ENCODE measurements at regions not wholly inside any gene's neighbourhood (a gene's known extent, or its start where the extent isn't known, plus 50 kb on each side); places are given as distances from the start of the nearest gene placed in this dataset.
"Not testable (repeated sequence)": the region's sequence is repeated elsewhere in the genome, so short reads cannot be mapped to it uniquely, and the experiment has no call there.

DNA sequence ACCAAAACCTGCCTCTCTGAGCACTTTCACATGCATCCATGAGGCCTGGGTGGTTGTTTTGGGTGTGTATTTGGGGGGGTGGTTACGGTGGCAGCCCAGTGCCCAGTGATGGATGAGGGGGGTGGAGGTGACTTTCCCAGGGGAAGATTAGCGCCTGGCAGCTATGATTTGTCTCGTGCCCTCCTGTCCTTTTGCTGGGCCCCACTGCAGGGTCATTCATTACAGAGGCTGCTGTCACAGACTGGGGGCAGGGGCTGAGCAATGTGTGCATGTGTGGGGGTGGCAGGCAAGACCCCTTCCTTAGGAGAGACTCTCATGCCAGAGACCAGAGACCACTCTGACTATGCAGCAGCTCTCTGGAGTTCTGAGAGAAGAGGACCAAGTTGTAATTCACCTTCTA lies 93.7 kb downstream of the MRM1 start:
- DNase-seq (ENCODE audit: low read depth in 1 of 2, low spot score in 1 of 2), result no peak

DNA sequence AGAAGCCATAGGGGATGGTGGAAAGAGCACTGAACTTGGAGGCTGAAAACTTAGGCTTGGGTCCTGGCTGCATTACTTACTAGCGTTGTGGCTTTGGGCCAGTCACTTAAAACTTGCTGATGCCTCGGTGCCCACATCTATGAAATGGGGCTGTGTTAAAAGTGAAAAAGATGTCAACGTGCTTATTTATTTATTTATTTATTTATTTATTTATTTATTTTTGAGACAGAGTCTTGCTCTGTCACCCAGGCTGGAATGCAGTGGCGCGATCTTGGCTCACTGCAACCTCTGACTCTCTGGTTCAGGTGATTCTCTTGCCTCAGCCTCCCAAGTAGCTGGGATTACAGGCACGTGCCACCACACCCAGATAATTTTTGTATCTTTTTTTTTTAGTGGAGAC lies 94.3 kb downstream of the MRM1 start:
- DNase-seq (ENCODE audit: low read depth in 1 of 2, low spot score in 1 of 2), result not testable (repeated sequence)

DNA sequence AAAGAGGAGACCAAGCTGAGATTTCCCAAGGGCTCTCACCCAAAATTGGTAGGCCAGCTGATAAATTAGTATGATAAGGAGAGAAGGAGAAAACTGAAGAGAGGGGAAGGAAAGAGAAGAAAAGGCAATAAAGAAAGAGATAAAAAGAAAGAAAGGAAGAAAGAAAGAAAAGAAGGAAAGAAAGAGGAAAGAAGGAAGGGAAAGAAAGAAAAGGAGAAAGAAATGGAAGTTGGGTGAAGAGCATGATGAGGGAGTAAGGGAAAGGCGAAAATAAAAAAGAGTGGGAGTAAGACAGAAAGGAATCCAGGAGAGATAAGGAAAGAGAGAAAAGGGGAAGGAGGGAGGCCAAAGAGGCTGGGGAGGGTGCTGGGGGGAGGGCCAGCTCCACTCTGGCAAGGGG lies 95.4 kb downstream of the MRM1 start:
- DNase-seq (ENCODE audit: low read depth in 1 of 2, low spot score in 1 of 2), result no peak

DNA sequence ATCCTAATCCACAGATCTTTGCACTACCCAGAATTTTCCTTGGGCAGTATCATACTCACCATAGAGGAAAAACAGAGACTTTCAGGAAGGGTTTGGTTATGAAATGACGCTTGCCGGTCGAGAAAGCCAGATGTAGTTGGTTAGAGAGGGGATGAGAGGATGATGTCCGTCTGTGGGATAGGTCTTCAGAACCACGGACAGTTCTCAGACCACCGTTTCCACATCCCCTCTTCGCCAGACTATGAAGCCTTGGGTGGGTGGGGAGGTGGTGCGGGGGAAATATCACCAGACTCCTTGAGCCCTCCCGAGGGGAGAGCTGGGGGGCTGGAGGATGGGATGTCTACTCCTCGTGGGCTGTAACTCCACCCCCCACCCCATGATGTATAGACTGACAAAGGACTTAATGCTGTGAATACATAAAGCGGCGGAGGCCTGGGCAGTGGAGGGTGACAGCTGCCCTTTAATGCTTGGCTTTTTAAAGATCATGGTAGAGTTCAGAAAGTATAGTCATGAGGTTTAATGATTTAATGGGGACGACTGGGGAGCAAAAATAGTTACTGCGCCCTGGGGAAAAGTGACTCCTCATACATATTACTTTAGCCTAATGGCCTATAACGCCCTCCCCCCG lies 96.6 kb downstream of the MRM1 start:
- DNase-seq (ENCODE audit: low read depth in 1 of 2, low spot score in 1 of 2), result no peak

DNA sequence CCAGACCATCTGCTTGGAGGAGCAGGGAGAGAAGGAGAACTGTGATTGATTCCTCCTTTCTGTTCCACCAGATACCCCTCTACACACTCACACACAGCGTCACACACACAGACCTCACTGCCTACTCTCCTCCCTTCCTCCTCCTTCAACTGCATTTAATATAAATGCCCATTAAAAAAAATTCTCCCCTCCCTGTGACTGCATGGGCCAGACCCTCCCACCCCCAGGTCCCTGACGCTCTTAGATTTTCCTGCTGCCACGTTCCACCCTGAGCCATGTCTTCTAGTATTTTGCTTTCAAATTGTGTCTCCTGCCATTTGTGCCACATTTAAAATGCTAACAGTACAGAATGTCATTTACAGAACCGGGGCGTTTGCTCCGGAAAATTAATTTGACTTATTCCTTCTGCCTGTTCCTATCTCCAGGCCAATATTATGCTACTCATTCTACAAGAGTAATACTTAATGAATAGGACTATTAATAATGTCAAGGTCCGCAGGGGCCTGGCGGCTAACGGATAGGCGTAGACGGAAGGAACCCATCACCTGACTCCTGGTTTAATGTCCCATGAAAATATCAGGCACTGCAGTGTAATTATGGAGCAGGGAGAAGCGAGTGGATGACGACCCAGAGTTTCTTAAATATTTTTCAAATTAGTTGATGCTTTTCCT lies 100.2 kb downstream of the MRM1 start:
- no peak for DNase-seq (ENCODE audit: low read depth in 1 of 2, low spot score in 1 of 2)

DNA sequence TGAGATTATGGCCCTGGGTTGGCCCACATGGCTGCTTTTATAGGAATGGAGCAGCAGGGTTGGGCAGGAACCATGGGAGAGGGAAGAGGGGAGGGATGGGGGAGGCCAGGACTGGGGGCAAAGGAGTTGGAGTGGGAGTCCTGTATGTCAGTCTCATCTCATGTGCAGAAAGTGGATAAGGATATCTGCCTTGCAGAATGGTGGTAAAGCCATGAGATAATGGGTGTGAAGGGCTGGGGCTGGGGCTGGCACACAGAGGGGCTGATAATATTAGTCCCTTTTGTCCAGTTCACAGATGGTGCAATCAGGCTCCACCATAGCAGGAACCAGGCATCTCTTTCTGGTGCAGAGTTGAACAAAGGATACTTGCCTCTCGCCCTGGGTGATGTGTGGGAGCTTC lies 101.3 kb downstream of the MRM1 start:
- DNase-seq (ENCODE audit: low read depth in 1 of 2, low spot score in 1 of 2), result no peak

DNA sequence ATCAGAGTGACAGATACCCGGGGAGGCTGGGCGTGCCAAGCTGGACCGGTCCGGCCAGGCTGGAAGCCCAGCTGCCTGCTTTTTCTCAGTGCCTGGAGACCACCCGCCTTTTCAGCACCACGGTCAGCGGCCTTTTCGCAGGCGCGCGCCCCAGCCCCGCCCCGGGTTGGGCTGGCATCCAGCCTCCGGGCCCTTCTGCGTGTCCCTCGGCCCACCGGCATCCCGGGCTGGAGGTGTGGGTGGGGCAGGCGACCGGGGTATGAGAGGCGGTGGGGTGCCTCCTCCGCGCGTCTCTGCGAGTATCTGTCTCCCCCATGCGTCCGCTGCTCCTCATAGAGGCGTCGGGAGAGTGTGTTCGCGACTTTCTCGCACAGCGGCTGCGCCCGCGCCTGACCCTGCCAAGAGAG lies 102.5 kb downstream of the MRM1 start:
- DNase-seq (ENCODE audit: low read depth in 1 of 2, low spot score in 1 of 2), result peak in 1 of 2 donors; percentile 38

DNA sequence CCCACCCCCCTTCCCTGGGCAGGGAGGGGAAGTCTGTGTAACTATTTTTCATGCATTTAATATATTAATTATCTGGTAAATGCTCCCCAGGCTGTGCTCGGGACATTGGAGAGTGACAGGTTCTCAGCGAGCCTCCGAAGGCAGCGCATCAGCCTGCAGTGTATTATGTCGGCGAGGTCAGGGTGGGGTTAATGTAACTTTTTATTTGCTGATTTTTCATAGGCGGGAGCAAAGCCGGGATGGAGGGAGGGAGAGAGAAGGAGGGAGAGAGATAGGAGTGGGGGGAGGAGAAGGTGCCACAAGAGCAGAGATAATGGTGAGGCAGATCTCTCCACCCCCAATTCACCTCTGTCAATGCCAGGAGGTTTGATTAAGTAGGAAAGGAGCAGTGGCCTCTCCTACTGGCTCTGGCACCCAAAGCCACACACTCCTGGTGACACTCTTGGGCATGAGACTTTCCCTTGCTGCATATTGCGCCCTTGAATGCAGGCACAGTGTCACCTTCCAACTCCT lies 104.0 kb downstream of the MRM1 start:
- no peak for DNase-seq (ENCODE audit: low read depth in 1 of 2, low spot score in 1 of 2)

DNA sequence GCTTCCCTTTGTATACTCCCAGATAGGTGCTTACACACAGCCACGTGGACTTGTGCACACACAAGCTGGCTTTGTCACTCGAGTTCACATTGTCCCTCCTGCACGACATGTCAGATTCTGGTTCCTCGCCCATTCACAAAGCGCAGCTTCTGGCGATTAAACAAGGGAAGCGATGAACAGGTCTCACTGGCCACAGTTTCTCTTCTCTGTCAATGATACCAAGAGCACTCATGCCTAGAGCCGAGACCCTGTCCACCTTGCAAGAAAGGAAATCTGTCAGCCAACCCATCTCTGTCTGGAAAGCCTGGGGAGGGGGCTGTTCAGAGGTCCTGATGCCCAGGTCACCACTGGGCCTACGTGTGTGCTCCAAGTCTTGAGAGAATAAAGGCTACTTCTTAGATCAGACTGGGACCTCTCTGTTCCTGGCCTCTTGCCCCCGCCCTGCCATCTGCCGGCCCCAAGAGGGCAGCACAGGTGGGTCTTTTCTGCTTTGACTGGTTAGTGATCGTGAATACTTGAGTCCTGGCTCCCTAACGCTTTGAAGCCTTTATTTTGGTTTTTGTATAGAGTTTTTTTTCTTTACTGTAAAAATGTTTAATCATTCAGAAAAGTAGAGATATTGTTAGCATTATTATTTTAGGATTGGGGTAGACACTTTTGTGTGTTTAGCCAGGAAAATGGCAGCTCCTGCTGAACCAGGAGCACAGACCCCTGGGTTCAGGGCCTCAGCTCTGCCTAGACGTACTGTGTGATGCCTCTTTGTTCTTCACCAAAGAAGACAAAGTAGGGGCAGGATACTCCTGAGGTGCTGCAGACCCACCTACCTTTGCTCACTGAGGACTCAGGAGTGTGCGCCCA lies 104.7 kb downstream of the MRM1 start:
- peak in 1 of 2 donors; percentile 35 for DNase-seq (ENCODE audit: low read depth in 1 of 2, low spot score in 1 of 2)

DNA sequence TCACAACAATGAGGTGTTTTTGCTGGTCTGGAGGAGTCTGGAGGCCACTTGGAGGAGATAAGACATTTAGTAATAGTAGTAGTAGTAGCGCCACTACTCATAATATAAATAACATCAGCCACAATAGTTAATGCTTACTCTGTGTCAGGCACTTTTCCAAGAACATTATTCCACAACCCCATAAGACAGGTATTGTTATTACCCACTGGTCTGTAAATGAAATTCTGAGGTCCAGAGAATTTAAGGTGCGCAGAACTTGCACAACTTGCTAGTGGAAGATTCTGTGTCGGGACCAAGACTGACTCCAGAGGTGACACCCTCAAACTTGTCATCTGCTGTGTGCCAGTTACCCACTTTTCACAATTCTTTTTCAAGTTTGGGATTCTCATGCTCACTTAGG lies 106.5 kb downstream of the MRM1 start:
- DNase-seq (ENCODE audit: low read depth in 1 of 2, low spot score in 1 of 2), result no peak

DNA sequence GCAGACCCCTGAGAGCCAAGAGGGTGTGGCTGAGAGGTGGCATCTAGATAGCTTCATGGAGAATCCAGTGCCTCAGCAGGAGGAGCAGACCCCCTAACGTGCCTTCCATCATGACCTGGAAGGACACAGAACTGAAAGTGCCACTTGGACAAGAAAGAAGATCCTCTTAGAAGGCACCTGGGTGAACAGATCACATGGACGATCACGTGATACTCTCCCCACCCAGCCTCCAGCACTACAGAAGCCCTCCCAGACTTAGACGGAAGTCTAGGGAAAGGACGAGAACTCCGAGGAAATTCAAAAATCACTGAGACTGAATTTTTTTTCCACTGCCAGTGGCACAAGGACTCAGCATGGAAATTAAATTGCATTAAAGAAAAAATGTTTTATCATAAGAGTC lies 113.4 kb downstream of the MRM1 start:
- DNase-seq (ENCODE audit: low read depth in 1 of 2, low spot score in 1 of 2), result no peak

DNA sequence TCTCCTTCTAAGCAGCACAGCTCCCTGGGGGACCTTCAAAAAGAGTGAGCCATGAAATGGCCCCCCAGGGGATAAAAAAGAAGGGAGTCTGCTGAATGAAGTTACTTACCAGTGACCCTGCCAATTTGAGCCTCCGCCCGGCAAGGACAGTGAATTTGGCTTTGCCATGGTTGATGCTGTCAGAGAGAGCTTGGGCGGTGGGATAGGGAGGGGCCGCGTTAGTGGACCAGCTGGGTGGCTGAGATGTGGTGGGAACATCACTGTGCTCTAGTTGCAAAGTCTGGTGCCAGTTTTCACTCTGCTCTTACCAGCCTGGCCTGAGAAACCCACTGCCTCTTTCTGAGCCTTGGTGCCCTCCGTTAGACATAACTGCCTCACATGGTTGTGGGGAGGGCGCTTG lies 114.6 kb downstream of the MRM1 start:
- no peak for DNase-seq (ENCODE audit: low read depth in 1 of 2, low spot score in 1 of 2)

DNA sequence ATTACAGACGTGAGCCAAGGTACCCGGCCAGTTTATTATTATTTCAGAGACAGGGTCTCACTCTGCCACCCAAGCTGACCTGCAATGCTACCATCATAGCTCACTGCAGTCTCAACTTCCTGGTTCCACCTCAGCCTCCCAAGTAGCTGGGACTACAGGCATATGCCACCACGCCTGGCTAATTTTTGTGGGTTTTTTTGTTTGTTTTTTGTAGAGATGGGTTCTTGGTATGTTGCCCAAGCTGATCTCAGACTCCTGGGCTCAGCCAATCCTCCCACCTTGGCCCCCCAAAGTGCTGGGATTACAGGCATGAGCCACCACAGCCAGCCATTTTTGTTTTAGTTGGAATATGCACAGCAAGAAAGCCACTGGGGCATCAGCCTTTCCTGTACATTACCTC lies 115.7 kb downstream of the MRM1 start:
- no peak for DNase-seq (ENCODE audit: low read depth in 1 of 2, low spot score in 1 of 2)

DNA sequence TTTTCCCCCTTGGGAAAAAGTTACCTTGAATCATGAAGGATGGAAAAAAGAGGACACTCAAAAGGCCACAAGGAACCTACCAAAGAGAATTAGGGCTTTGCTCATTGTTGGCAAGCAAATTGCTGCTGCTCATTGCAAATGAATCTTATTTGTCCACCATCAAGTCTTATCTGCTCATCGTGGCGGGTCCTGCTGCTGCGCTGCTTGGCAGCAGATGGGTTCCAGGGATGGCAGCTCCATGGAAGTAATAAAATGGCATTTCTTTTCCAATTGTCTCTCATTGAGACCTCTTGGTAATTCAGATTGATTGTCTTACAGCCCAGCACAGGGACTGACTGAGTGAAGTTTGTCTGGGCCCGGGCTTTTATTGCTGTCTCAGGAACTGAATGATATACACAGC lies 118.7 kb downstream of the MRM1 start:
- no peak for DNase-seq (ENCODE audit: low read depth in 1 of 2, low spot score in 1 of 2)

DNA sequence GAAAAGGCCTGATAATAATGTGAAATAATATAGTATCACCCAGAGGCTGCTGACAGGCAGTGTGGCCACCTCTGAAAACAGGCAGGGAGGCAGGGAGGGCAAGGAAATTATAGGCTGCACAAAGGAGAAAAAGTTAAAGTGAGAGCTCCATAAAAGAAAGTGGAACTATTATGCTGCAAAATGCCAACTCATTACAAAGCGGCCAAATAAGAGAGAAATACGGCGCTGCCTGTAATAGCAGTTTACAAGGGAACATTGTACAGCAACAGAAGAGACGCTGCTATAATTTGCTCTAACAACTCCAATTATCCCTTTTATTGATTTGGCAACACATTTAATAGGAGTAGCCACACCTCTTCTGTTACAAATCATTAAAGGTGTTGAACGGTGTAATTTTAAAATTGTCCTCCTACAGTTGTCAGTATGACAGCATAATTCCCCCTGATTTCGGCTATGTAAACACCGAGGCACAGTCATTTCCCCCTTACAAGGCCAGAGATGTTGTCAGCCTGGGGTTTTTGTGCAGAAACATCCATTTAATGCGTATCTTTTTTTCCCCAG lies 120.3 kb downstream of the MRM1 start:
- DNase-seq (ENCODE audit: low read depth in 1 of 2, low spot score in 1 of 2), result no peak

DNA sequence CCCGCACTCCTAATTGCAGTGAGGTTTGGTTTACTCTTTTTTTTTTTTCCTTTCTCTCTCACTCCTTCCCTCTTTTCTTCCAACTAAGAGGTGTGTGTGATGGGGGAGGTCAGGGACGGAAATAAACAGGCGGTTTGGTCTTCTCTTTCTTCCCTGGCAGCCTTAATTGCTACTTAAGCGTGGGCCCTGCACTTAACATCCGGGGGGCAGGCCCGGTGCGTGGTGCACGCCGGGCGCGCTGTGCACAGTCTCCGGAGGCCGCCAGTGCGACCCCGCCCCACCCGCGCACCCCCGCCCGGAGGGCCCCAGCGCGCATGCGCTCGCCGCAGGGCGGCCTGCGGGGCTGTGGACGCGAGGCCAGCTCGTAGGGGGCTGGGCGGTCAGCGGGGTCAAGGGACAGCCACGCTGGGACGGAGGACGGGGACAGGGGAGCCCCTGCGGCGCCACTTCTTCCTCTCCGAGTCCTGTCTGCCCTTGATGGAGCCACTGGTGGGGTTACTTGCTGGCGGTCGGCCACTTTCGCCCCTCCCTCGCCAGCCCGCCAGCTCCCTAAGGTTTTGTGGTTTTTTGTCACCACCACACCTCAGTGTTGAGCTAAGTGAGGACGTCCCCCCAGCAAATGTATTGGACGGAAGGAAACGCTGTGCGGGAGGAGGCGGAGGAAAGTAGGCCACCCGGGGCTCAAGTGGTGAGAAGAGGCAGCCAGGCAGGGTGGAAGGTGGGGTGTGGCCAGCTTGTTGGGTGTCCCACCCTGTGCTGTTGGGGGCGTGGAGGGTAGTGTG lies 120.9 kb downstream of the MRM1 start:
- DNase-seq (ENCODE audit: low read depth in 1 of 2, low spot score in 1 of 2), result peak; percentile 68 to 75

DNA sequence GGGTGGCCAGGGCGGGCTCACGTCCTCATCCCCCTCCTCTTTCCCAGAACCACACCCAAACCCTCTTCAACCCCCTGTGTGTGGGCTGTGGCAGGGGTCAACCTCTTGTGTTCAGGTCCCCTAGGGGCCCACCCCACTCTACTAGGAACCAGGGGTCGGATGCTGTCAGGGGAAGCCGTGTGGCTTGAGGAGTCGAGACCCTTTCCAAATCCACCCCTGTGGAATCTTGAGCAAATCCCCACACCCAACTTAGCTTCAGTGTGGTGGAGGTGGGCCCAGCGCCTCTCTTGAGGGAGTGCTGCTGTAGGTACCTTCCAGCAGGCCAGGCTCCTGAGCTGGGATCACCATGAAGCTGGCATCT lies 121.5 kb downstream of the MRM1 start:
- no peak for DNase-seq (ENCODE audit: low read depth in 1 of 2, low spot score in 1 of 2)

DNA sequence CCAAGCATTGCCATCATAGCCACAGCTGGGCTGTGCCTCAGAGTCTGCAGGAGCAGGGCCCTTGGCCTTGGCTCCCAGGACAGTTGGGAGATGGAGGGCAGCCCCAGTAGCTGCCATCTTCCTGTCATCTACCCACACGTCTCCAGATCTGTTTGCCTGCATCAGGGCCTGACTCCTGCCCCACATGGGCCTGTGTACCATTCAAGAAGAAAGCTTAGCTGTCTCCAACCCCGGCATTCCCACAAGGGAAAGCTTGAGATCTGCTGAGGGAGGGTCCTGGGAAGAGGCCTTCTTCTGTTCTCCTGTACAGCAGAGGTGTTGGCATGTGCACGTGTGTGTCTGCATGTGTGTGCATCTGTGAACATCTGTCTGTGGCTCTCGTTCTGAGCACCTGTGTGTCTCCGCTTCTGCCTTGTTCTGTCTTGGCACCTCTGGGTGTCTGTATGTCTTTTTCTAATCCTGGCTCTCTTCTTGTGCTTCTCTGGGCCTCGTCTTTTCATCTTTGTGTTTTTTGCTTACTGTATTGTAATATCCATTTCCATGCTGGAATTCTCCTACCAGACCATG lies 122.2 kb downstream of the MRM1 start:
- DNase-seq (ENCODE audit: low read depth in 1 of 2, low spot score in 1 of 2), result no peak

DNA sequence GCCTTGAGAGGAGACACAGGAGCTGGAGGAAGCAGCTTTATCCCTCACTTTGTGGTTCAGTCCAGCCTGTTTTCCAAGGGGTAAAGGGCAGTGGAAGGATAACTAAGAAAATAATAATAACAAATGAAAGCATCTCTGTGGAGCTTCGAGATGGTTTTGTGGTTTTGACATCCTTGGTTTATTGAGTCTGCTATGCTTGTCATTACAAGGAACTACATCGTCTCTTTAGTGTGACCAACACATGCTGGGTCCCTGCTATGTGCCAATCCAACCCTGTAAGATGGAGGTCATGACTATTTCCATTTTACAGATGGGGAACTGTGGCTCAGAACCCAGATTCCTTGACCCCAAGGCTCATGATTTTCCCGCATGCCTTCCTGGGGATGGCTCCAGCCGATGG lies 124.8 kb downstream of the MRM1 start:
- DNase-seq (ENCODE audit: low read depth in 1 of 2, low spot score in 1 of 2), result no peak

DNA sequence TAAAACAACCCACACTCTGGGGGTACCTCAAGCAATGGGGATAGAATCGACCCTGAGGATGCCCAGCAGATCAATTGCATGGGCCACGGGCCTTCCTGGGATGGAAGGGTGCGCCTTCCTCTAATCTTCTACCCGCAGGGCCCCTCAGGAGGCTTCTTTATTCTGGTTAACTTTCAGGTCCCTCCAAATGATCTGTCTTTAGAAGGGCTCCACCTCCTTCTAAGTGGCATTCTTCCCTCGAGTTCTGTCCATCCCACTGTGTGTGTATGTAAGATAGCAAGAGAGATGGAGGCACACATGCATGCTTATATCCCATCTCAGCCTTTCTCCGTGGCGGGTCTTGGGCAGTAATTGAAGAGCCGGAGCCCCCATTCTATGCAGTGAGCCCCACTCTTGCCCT lies 125.7 kb downstream of the MRM1 start:
- DNase-seq (ENCODE audit: low read depth in 1 of 2, low spot score in 1 of 2), result no peak

DNA sequence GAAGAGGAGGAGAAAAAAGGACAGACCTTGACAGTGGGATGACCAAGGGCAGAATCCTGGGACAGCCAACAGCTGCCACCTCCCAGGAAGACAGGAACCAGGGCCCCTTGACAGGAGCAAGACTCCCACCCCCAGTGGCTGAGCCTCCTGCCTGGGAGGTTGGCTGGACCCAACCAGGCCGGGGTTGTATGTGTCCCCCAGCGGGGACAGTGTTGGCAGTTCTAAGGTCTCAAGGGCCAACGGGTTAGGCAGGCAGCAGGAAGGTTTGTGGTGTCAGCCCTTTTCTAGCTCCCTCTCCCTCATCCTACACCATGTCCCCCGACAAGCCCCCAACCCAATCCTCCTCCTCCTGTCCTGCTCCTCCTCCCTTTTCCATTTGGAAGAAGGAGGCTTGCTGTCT lies 126.2 kb downstream of the MRM1 start:
- no peak for DNase-seq (ENCODE audit: low read depth in 1 of 2, low spot score in 1 of 2)
